ENCODE measurements at regions not wholly inside any gene's neighbourhood (a gene's known extent, or its start where the extent isn't known, plus 50 kb on each side); places are given as distances from the start of the nearest gene placed in this dataset.

GRCh38 chr5:82702046-82702445 lies 375.1 kb downstream of the TMEM167A start:
- DNase-seq = no peak

GRCh38 chr5:82699737-82700136 lies 377.5 kb downstream of the TMEM167A start:
- no peak for DNase-seq

GRCh38 chr5:82698026-82698425 lies 379.2 kb downstream of the TMEM167A start:
- no peak for DNase-seq

GRCh38 chr5:82694711-82695285 lies 382.4 kb downstream of the TMEM167A start:
- no peak for DNase-seq

GRCh38 chr5:82692826-82693225 lies 384.4 kb downstream of the TMEM167A start:
- DNase-seq = no peak

GRCh38 chr5:82684659-82685058 lies 392.5 kb downstream of the TMEM167A start:
- DNase-seq = no peak

- DNase-seq = no peak
Measured at GRCh38 chr5:82684165-82684564, 393.0 kb downstream of the TMEM167A start.

- no peak for DNase-seq
Measured at GRCh38 chr5:82679660-82680059, 397.5 kb downstream of the TMEM167A start.

GRCh38 chr5:82676661-82677060 lies 398.5 kb upstream of the RPS23 start:
- DNase-seq = no peak

GRCh38 chr5:82674671-82675070 lies 396.5 kb upstream of the RPS23 start:
- no peak for DNase-seq

GRCh38 chr5:82673057-82673809 lies 395.1 kb upstream of the RPS23 start:
- DNase-seq = no peak

GRCh38 chr5:82670692-82671091 lies 392.5 kb upstream of the RPS23 start:
- no peak for DNase-seq

- DNase-seq = no peak
Measured at GRCh38 chr5:82669720-82670119, 391.6 kb upstream of the RPS23 start.

- DNase-seq = no peak
Measured at GRCh38 chr5:82666312-82666711, 388.2 kb upstream of the RPS23 start.

GRCh38 chr5:82664732-82665131 lies 386.6 kb upstream of the RPS23 start:
- no peak for DNase-seq

- DNase-seq = no peak
Measured at GRCh38 chr5:82663225-82663624, 385.1 kb upstream of the RPS23 start.

- DNase-seq = no peak
Measured at GRCh38 chr5:82662340-82662739, 384.2 kb upstream of the RPS23 start.

GRCh38 chr5:82661933-82662332 lies 383.8 kb upstream of the RPS23 start:
- DNase-seq = no peak

- no peak for DNase-seq
Measured at GRCh38 chr5:82661462-82661861, 383.3 kb upstream of the RPS23 start.

GRCh38 chr5:82659115-82659514 lies 381.0 kb upstream of the RPS23 start:
- DNase-seq = no peak

GRCh38 chr5:82657033-82657699 lies 379.0 kb upstream of the RPS23 start:
- no peak for DNase-seq

GRCh38 chr5:82656341-82656761 lies 378.2 kb upstream of the RPS23 start:
- no peak for DNase-seq

- DNase-seq = no peak
Measured at GRCh38 chr5:82655078-82655477, 376.9 kb upstream of the RPS23 start.
